H9 (cell line): ENCODE measurements at regions not wholly inside any gene's neighbourhood (a gene's known extent, or its start where the extent isn't known, plus 50 kb on each side); places are given as distances from the start of the nearest gene placed in this dataset.

Source experiments
- DNase-seq: peaks from one replicate; pipeline ENCODE4 v3.0.0-alpha.2; 2017
- H2AFZ ChIP-seq: one replicate; pipeline ENCODE4 v1.6.1; 2013; ENCODE audit warnings: mild to moderate bottlenecking, low read length, control low read depth, moderate library complexity
- H2AK5ac ChIP-seq: 2 replicates; pipeline ENCODE4 v1.6.1; 2013; ENCODE audit warnings: low read length, control low read depth, mixed read lengths; ENCODE audit not compliant: insufficient read length
- H2BK120ac ChIP-seq: one replicate; pipeline ENCODE4 v1.6.1; 2013; ENCODE audit warnings: low read depth, mild to moderate bottlenecking, low read length, control low read depth, inconsistent platforms; ENCODE audit not compliant: poor library complexity, severe bottlenecking
- H2BK12ac ChIP-seq: 2 replicates; pipeline ENCODE4 v1.6.1; 2013; ENCODE audit warnings: low read length, control low read depth, mixed read lengths, low read depth; ENCODE audit not compliant: insufficient read length
- H2BK15ac ChIP-seq: 2 replicates; pipeline ENCODE4 v1.6.1; 2013; ENCODE audit warnings: low read depth, low read length, control low read depth
- H2BK20ac ChIP-seq: one replicate; pipeline ENCODE4 v1.6.1; 2013; ENCODE audit warnings: low read depth, mild to moderate bottlenecking, low read length, control low read depth, inconsistent platforms; ENCODE audit not compliant: poor library complexity, severe bottlenecking
- H2BK5ac ChIP-seq: 2 replicates; pipeline ENCODE4 v1.6.1; 2013; ENCODE audit warnings: low read length, control low read depth, mixed read lengths; ENCODE audit not compliant: insufficient read length
- H3K14ac ChIP-seq: 2 replicates; pipeline ENCODE4 v1.6.1; 2013; ENCODE audit warnings: low read length, control low read depth; ENCODE audit not compliant: insufficient read depth
- H3K18ac ChIP-seq: 2 replicates; pipeline ENCODE4 v1.6.1; 2013; ENCODE audit warnings: low read depth, mild to moderate bottlenecking, mixed read lengths, low read length, control low read depth; ENCODE audit not compliant: insufficient read length
- H3K23ac ChIP-seq: 2 replicates; pipeline ENCODE4 v1.6.1; 2013; ENCODE audit warnings: low read length, control low read depth, mixed read lengths, low read depth; ENCODE audit not compliant: insufficient read length
- H3K23me2 ChIP-seq: 2 replicates; pipeline ENCODE4 v1.6.1; 2013; ENCODE audit warnings: low read depth, mild to moderate bottlenecking, mixed read lengths, low read length, control low read depth; ENCODE audit not compliant: insufficient read length, poor library complexity, severe bottlenecking
- H3K27ac ChIP-seq: 2 replicates; pipeline ENCODE4 v1.5.1; 2013; ENCODE audit warnings: low read length, control low read depth, mixed read lengths, low read depth; ENCODE audit not compliant: insufficient read length
- H3K27me3 ChIP-seq: 2 replicates; pipeline ENCODE4 v1.6.1; 2013; ENCODE audit warnings: low read length, control low read depth, inconsistent platforms; ENCODE audit not compliant: insufficient read depth
- H3K4ac ChIP-seq: 2 replicates; pipeline ENCODE4 v1.6.1; 2013; ENCODE audit warnings: low read depth, mild to moderate bottlenecking, control low read depth, inconsistent platforms, low read length, moderate library complexity
- H3K4me1 ChIP-seq: 2 replicates; pipeline ENCODE4 v1.6.1; 2013; ENCODE audit warnings: low read length, control low read depth, inconsistent platforms; ENCODE audit not compliant: insufficient read depth
- H3K4me2 ChIP-seq: 2 replicates; pipeline ENCODE4 v1.6.1; 2013; ENCODE audit warnings: low read length, control low read depth, mixed read lengths; ENCODE audit not compliant: insufficient read length, insufficient read depth
- H3K56ac ChIP-seq: 2 replicates; pipeline ENCODE4 v1.6.1; 2013; ENCODE audit warnings: low read depth, mild to moderate bottlenecking, mixed read lengths, low read length, control low read depth; ENCODE audit not compliant: insufficient read length
- H3K79me1 ChIP-seq: 2 replicates; pipeline ENCODE4 v1.6.1; 2013; ENCODE audit warnings: low read depth, mild to moderate bottlenecking, moderate library complexity, low read length, control low read depth, inconsistent platforms; ENCODE audit not compliant: insufficient read depth, poor library complexity, severe bottlenecking
- H3K79me2 ChIP-seq: 2 replicates; pipeline ENCODE4 v1.6.1; 2013; ENCODE audit warnings: low read length, control low read depth, inconsistent platforms; ENCODE audit not compliant: insufficient read depth
- H3K9ac ChIP-seq: 2 replicates; pipeline ENCODE4 v1.6.1; 2013; ENCODE audit warnings: low read length, control low read depth, mixed read lengths; ENCODE audit not compliant: insufficient read length; ENCODE audit errors: extremely low read depth
- H3K9me3 ChIP-seq: one replicate; pipeline ENCODE4 v1.6.1; 2013; ENCODE audit warnings: low read depth, low read length, inconsistent platforms; ENCODE audit not compliant: control insufficient read depth
- H3T11ph ChIP-seq: one replicate; pipeline ENCODE4 v1.6.1; 2013; ENCODE audit warnings: mild to moderate bottlenecking, low read length, control low read depth, inconsistent platforms
- H4K20me1 ChIP-seq: one replicate; pipeline ENCODE4 v1.6.1; 2013; ENCODE audit not compliant: control insufficient read depth, insufficient read length, insufficient read depth
- H4K5ac ChIP-seq: 2 replicates; pipeline ENCODE4 v1.6.1; 2013; ENCODE audit warnings: low read depth, mild to moderate bottlenecking, mixed read lengths, low read length, control low read depth; ENCODE audit not compliant: insufficient read length
- H4K8ac ChIP-seq: replicated peaks from 2 replicates; pipeline ENCODE4 v1.6.1; 2013; ENCODE audit warnings: low read length, control low read depth, mixed read lengths, low read depth; ENCODE audit not compliant: insufficient read length
- H4K91ac ChIP-seq: 2 replicates; pipeline ENCODE4 v1.6.1; 2013; ENCODE audit warnings: low read depth, mild to moderate bottlenecking, moderate library complexity, mixed read lengths, low read length, control low read depth; ENCODE audit not compliant: insufficient read length
- H3K27ac Mint-ChIP-seq, 3 experiments: 2 replicates in 2 of 3; 3 replicates in 1 of 3; pipeline ENCODE4 v1.8.0; 2020 to 2021; ENCODE audit warnings: mixed read lengths in 3 of 3, mild to moderate bottlenecking in 1 of 3, moderate library complexity in 1 of 3
- H3K27me3 Mint-ChIP-seq: 2 replicates; pipeline ENCODE4 v1.8.0; 2021; ENCODE audit warnings: low read depth, mild to moderate bottlenecking, moderate library complexity, mixed read lengths
- H3K36me3 Mint-ChIP-seq, 3 experiments: 2 replicates in 2 of 3; 3 replicates in 1 of 3; pipeline ENCODE4 v1.8.0; 2020 to 2021; ENCODE audit warnings: low read depth in 3 of 3, mixed read lengths in 3 of 3; ENCODE audit not compliant: insufficient read depth in 1 of 3
- H3K4me1 Mint-ChIP-seq, 2 experiments: 2 replicates each; pipeline ENCODE4 v1.8.0; 2020; ENCODE audit warnings: mixed read lengths in 2 of 2
- H3K4me3 Mint-ChIP-seq, 2 experiments: 2 replicates in 1 of 2; 3 replicates in 1 of 2; pipeline ENCODE4 v1.8.0; 2020 to 2021; ENCODE audit warnings: mild to moderate bottlenecking in 2 of 2, mixed read lengths in 2 of 2, moderate library complexity in 1 of 2
- H3K9me3 Mint-ChIP-seq, 2 experiments: 2 replicates in 1 of 2; 3 replicates in 1 of 2; pipeline ENCODE4 v1.8.0; 2020; ENCODE audit warnings: mild to moderate bottlenecking in 2 of 2, mixed read lengths in 2 of 2, moderate library complexity in 1 of 2
- CTCF ChIP-seq: fragments of 200-600 bp; sonication (generic); conservative IDR thresholded peaks from 3 replicates; pipeline ENCODE4 v1.8.0; 2021; ENCODE audit warnings: antibody characterized with exemption, mild to moderate bottlenecking
- WGBS: extraction: QIAGEN DNeasy Blood & Tissue Kit; methylation state at CpG from one replicate; pipeline ENCODE4 v1.1.7; 2013; ENCODE audit warnings: missing lambda C conversion rate, low lambda C conversion rate, mixed read lengths; ENCODE audit not compliant: insufficient read length; ENCODE audit errors: extremely low coverage; 5-methylcytosine and 5-hydroxymethylcytosine counted together

- 0 out of 7 replicates have a peak overlapping the region, but pooled peaks of 1 of the 3 experiments have one; percentile 8 for H3K27ac Mint-ChIP-seq
- Histone ChIP-seq H2BK5ac (no peak overlapping the region), H3K56ac (no peak overlapping the region), H3K79me1 (no peaks in the 10 kb centered on the region), H3K27ac (no peak overlapping the region), H3K14ac (no peak overlapping the region), H3K79me2 (no peaks in the 10 kb centered on the region), H3K23ac (no peak overlapping the region), H3K4ac (no peak overlapping the region), H3T11ph (no peak overlapping the region), H3K9me3 (no peaks in the 10 kb centered on the region), H2AFZ (no peak overlapping the region), H2BK20ac (no peak overlapping the region), H2BK15ac (no peak overlapping the region), H2BK120ac (no peak overlapping the region), H3K18ac (no peak overlapping the region), H3K27me3 (no peaks in the 10 kb centered on the region; the same call in 1 of the 2 replicates), H4K91ac (no peak overlapping the region), H2AK5ac (no peak overlapping the region), H4K8ac (no peak overlapping the region), H4K20me1 (no peaks in the 10 kb centered on the region), H2BK12ac (no peak overlapping the region), H4K5ac (no peak overlapping the region), H3K4me1 (no peaks in the 10 kb centered on the region), H3K4me2 (no peak overlapping the region), H3K23me2 (no peaks in the 10 kb centered on the region), H3K9ac (no peak overlapping the region)
- H3K4me3 Mint-ChIP-seq, result no peak overlapping the region
- no peak for DNase-seq
- peaks cover under 1% of the 10 kb centered on the region; the same call in 1 of the 2 replicates for H3K27me3 Mint-ChIP-seq
- no peaks in the 10 kb centered on the region; a peak in 1 of 5 replicates for H3K9me3 Mint-ChIP-seq
- no peaks in the 10 kb centered on the region for H3K36me3 Mint-ChIP-seq
- no CpG with 5 or more reads among the region's 7 CpGs for WGBS
- peaks cover 9 to 16% of the 10 kb centered on the region in 2 experiments for H3K4me1 Mint-ChIP-seq
- no peak for TF ChIP-seq CTCF
Measured at GRCh38 chr1:57901208-57901919, 477.5 kb upstream of the DAB1 start.
